SK-N-SH (cell line): ENCODE measurements at regions not wholly inside any gene's neighbourhood (a gene's known extent, or its start where the extent isn't known, plus 50 kb on each side); places are given as distances from the start of the nearest gene placed in this dataset.
"Not testable (repeated sequence)": the region's sequence is repeated elsewhere in the genome, so short reads cannot be mapped to it uniquely, and the experiment has no call there.

Experiments
- CTCF ChIA-PET: fragments of 300-600, 350-600 bp; formaldehyde crosslinking; extraction: SDS; loops from one replicate; lab custom pipeline; 2021; lab: Yijun Ruan, JAX
- POLR2A ChIA-PET: fragments of 350-600 bp; sonication (Branson Sonifier 250); formaldehyde crosslinking; extraction: SDS; loops from one replicate; lab custom pipeline; 2020; ENCODE audit warnings: antibody characterized with exemption, inconsistent platforms; lab: Yijun Ruan, JAX
- DNase-seq: peaks from one replicate; pipeline ENCODE4 v3.0.0; 2012
- H2AFZ ChIP-seq: fragments of 200-600 bp; sonication (generic); 2 replicates; pipeline ENCODE4 v1.8.1; 2016; ENCODE audit warnings: antibody characterized with exemption, mild to moderate bottlenecking, low read depth
- H3F3A ChIP-seq: fragments of 200-600 bp; sonication (generic); replicated peaks from 2 replicates; pipeline ENCODE3; 2016; ENCODE audit warnings: antibody characterized with exemption, mild to moderate bottlenecking; ENCODE audit not compliant: insufficient read depth
- H3K27ac ChIP-seq, 2 experiments: fragments of 200-500 bp in 1 of 2; fragments of 200-600 bp in 1 of 2; sonication (Bioruptor generic) in 1 of 2; sonication (generic), shearing (Covaris generic) in 1 of 2; 2 replicates each; pipeline versions ENCODE4 v1.5.1 to v1.6.1; 2014 to 2016; ENCODE audit warnings: low read depth in 2 of 2, inconsistent platforms in 1 of 2, low read length in 1 of 2, mild to moderate bottlenecking in 1 of 2, mixed read lengths in 1 of 2
- H3K27me3 ChIP-seq: fragments of 200-600 bp; sonication (generic), shearing (Covaris generic); 2 replicates; pipeline ENCODE4 v1.6.1; 2016; ENCODE audit warnings: mixed run types; ENCODE audit not compliant: insufficient read depth
- H3K36me3 ChIP-seq, 2 experiments: fragments of 200-500 bp in 1 of 2; fragments of 200-600 bp in 1 of 2; sonication (Bioruptor generic) in 1 of 2; sonication (generic) in 1 of 2; replicated peaks in 1 of 2; 2 replicates each; pipeline versions ENCODE3 to v1.5.1; 2014 to 2016; ENCODE audit warnings: low read length in 1 of 2, mild to moderate bottlenecking in 1 of 2; ENCODE audit not compliant: insufficient read depth in 2 of 2, control insufficient read depth in 1 of 2
- H3K4me1 ChIP-seq, 2 experiments: fragments of 200-500 bp in 1 of 2; fragments of 200-600 bp in 1 of 2; sonication (Bioruptor generic) in 1 of 2; sonication (generic), shearing (Covaris generic) in 1 of 2; 2 replicates each; pipeline versions ENCODE4 v1.5.1 to v1.6.1; 2014 to 2016; ENCODE audit warnings: low read depth in 1 of 2, low read length in 1 of 2, mixed run types in 1 of 2; ENCODE audit not compliant: insufficient read depth in 2 of 2, control insufficient read depth in 1 of 2
- H3K4me2 ChIP-seq: fragments of 200-600 bp; sonication (generic), shearing (Covaris generic); 2 replicates; pipeline ENCODE4 v1.6.1; 2017; ENCODE audit warnings: mixed run types
- H3K4me3 ChIP-seq, 2 experiments: fragments of 200-500 bp in 1 of 2; fragments of 200-600 bp in 1 of 2; sonication (Bioruptor generic) in 1 of 2; sonication (generic), shearing (Covaris generic) in 1 of 2; 2 replicates each; pipeline versions ENCODE4 v1.5.1 to v1.8.1; 2014 to 2016; ENCODE audit warnings: low read depth in 2 of 2, inconsistent platforms in 1 of 2, low read length in 1 of 2, mild to moderate bottlenecking in 1 of 2, mixed read lengths in 1 of 2, moderate library complexity in 1 of 2
- H3K79me2 ChIP-seq: fragments of 200-600 bp; sonication (generic); 2 replicates; pipeline ENCODE4 v1.8.1; 2017; ENCODE audit warnings: mild to moderate bottlenecking; ENCODE audit not compliant: insufficient read depth
- H3K9ac ChIP-seq: fragments of 200-600 bp; sonication (generic); 2 replicates; pipeline ENCODE4 v1.6.1; 2017; ENCODE audit warnings: mixed run types
- H3K9me2 ChIP-seq: fragments of 200-600 bp; sonication (generic); 2 replicates; pipeline ENCODE4 v1.6.1; 2017; ENCODE audit warnings: mixed run types
- H3K9me3 ChIP-seq: fragments of 200-600 bp; sonication (generic); 2 replicates; pipeline ENCODE4 v1.6.1; 2017; ENCODE audit warnings: mixed run types, mild to moderate bottlenecking, moderate library complexity
- H4K20me1 ChIP-seq: fragments of 200-600 bp; sonication (generic); 2 replicates; pipeline ENCODE4 v1.6.1; 2017; ENCODE audit warnings: mild to moderate bottlenecking, mixed run types; ENCODE audit not compliant: insufficient read depth
- CHD2 ChIP-seq: fragments of 150-350 bp; IDR thresholded peaks from 2 replicates; pipeline ENCODE4 v1.6.1; 2018; ENCODE audit warnings: low read length; ENCODE audit not compliant: partially characterized antibody
- CTCF ChIP-seq: fragments of 200-600 bp; sonication (generic); IDR thresholded peaks from 2 replicates; pipeline ENCODE4 v1.6.1; 2017; ENCODE audit warnings: antibody characterized with exemption, mild to moderate bottlenecking, moderate library complexity
- GABPA ChIP-seq: IDR thresholded peaks from 2 replicates; pipeline ENCODE4 v1.4.0; 2012; ENCODE audit warnings: low read depth, mild to moderate bottlenecking
- GATA2 ChIP-seq: sonication (generic); formaldehyde crosslinking; IDR thresholded peaks from 2 replicates; pipeline ENCODE4 v1.5.0; 2020; ENCODE audit warnings: mild to moderate bottlenecking, missing genetic modification reagents
- IRF3 ChIP-seq: fragments of 150-350 bp; IDR thresholded peaks from 2 replicates; pipeline ENCODE4 v1.6.1; 2016; ENCODE audit warnings: mild to moderate bottlenecking, low read depth, low read length
- MEF2A ChIP-seq: IDR thresholded peaks from 2 replicates; pipeline ENCODE4 v1.4.0; 2012; ENCODE audit warnings: low read depth, borderline replicate concordance
- MXI1 ChIP-seq: IDR thresholded peaks from 2 replicates; pipeline ENCODE4 v1.6.1; 2012; ENCODE audit warnings: mild to moderate bottlenecking, low read depth, low read length, improper control_type of control experiment
- PBX3 ChIP-seq: IDR thresholded peaks from 2 replicates; pipeline ENCODE4; 2012
- RAD21 ChIP-seq: IDR thresholded peaks from 2 replicates; pipeline ENCODE4 v1.6.1; 2012; ENCODE audit warnings: mild to moderate bottlenecking, low read length
- RFX5 ChIP-seq: IDR thresholded peaks from 2 replicates; pipeline ENCODE4 v1.6.1; 2012; ENCODE audit warnings: mild to moderate bottlenecking, improper control_type of control experiment, low read length
- SIN3A ChIP-seq: IDR thresholded peaks from 2 replicates; pipeline ENCODE4 v1.6.1; 2012; ENCODE audit warnings: low read depth, mild to moderate bottlenecking, low read length, moderate library complexity, borderline replicate concordance
- SMC3 ChIP-seq: IDR thresholded peaks from 2 replicates; pipeline ENCODE4 v1.6.1; 2012; ENCODE audit warnings: low read depth, low read length, improper control_type of control experiment
- TCF12 ChIP-seq: IDR thresholded peaks from 2 replicates; pipeline ENCODE4 v1.4.0; 2012
- TEAD4 ChIP-seq: IDR thresholded peaks from 2 replicates; pipeline ENCODE4 v1.4.0; 2012; ENCODE audit warnings: mild to moderate bottlenecking, borderline replicate concordance; ENCODE audit not compliant: insufficient read depth
- USF1 ChIP-seq: IDR thresholded peaks from 2 replicates; pipeline ENCODE4 v1.4.0; 2012; ENCODE audit warnings: low read depth, borderline replicate concordance
- USF2 ChIP-seq: fragments of 150-350 bp; IDR thresholded peaks from 2 replicates; pipeline ENCODE4 v1.6.1; 2017; ENCODE audit warnings: antibody characterized with exemption, low read length, low read depth, borderline replicate concordance
- ZBTB33 ChIP-seq: IDR thresholded peaks from 2 replicates; pipeline ENCODE4 v1.4.0; 2012; ENCODE audit warnings: low read depth, borderline replicate concordance
- WGBS: methylation state at CpG from one replicate; pipeline ENCODE4 v1.1.6; 2017; ENCODE audit warnings: low lambda C conversion rate; 5-methylcytosine and 5-hydroxymethylcytosine counted together

- H3K9ac ChIP-seq, H3K4me2 ChIP-seq, H3K9me2 ChIP-seq, H2AFZ ChIP-seq, H3K27me3 ChIP-seq, H3K9me3 ChIP-seq, H3K4me1 ChIP-seq, DNase-seq, POLR2A ChIA-PET, H3K36me3 ChIP-seq, H3F3A ChIP-seq, H3K4me3 ChIP-seq, H3K27ac ChIP-seq, H4K20me1 ChIP-seq, CTCF ChIA-PET, H3K79me2 ChIP-seq: not testable (repeated sequence)
- WGBS, result 36% methylated on average over 3 of the region's 5 CpGs
Observed at GRCh38 chr10:6824793-6825192, 244.7 kb upstream of the PRKCQ start.

GRCh38 chr10:6823770-6824169 is 243.7 kb upstream of the PRKCQ start:
- Histone ChIP-seq H3K27me3 (no peaks in the 10 kb centered on the region), H3K36me3 (no peaks in the 10 kb centered on the region), H3K4me3 (no peak overlapping the region), H3K27ac (no peak overlapping the region), H3F3A (no peaks in the 10 kb centered on the region), H3K9ac (no peak overlapping the region), H4K20me1 (no peaks in the 10 kb centered on the region), H3K9me2 (no peaks in the 10 kb centered on the region), H3K9me3 (no peaks in the 10 kb centered on the region), H3K4me2 (no peak overlapping the region), H3K79me2 (no peaks in the 10 kb centered on the region), H3K4me1 (no peaks in the 10 kb centered on the region), H2AFZ (no peak overlapping the region)
- ChIA-PET CTCF (no interaction called here), POLR2A (no interaction called here)
- no peak for DNase-seq
- TF ChIP-seq MXI1 (no peak), IRF3 (no peak), CTCF (no peak), MEF2A (no peak), GABPA (no peak), TCF12 (no peak), CHD2 (no peak), ZBTB33 (no peak), GATA2 (CRISPR knock-in tag) (no peak), RAD21 (no peak), SIN3A (no peak), SMC3 (no peak), USF2 (no peak), USF1 (no peak), PBX3 (no peak), TEAD4 (no peak), RFX5 (no peak)
- WGBS, result 28% methylated on average over 1 of the region's 1 CpG
